Right renal cortex interstitium (tissue), 3 donors: ENCODE measurements at regions not wholly inside any gene's neighbourhood (a gene's known extent, or its start where the extent isn't known, plus 50 kb on each side); places are given as distances from the start of the nearest gene placed in this dataset.

Experiments used
- DNase-seq, 3 donors: peaks; one replicate each; pipeline ENCODE4 v3.0.0-alpha.2; 2013; ENCODE audit warnings: low read depth in 3 of 3, low spot score in 2 of 3

GRCh38 chr4:18846313-18846712, 824.8 kb upstream of the LCORL start:
- no peak for DNase-seq

DNA sequence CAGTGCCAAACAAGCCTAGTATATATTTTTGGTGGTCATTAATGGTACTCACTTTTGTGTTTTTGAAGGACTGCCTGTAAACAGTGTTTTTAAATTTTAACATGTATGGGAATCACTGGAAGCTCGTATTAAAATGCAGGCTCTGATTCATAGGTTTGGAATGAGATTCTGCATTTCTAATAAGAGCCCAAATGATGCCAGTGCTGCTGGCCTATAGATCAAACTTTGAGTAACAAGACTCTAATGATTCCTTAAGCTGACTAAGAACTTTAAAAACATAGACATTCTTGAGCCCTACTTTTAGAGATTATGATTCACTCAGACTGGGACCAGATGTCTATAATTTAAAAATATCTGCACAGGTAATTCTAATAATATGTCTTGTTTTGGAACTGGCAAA, 823.2 kb upstream of the LCORL start:
- no peak for DNase-seq

DNA sequence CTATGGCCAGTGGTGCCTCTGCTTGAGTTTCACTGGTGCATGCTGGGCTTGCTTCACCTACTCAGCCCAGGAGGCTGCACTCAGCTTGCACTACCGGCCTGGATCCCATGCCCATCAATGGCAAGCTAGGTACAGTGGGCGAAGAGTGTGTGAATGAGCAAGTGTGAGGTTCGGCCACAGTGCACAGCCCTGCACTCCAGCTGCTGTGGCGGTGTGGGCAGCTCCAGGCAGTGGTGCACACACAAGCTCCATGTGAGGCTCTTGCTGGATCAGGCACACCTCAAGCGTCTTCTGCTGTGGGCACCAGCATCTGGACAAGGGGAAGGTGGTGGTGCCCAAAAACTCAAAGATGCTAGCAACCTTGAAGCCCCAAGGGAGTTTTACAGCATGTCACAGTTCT, 820.9 kb upstream of the LCORL start:
- DNase-seq, result no peak

- DNase-seq, result no peak
Measured at GRCh38 chr4:18840481-18840880, 818.9 kb upstream of the LCORL start.

DNA sequence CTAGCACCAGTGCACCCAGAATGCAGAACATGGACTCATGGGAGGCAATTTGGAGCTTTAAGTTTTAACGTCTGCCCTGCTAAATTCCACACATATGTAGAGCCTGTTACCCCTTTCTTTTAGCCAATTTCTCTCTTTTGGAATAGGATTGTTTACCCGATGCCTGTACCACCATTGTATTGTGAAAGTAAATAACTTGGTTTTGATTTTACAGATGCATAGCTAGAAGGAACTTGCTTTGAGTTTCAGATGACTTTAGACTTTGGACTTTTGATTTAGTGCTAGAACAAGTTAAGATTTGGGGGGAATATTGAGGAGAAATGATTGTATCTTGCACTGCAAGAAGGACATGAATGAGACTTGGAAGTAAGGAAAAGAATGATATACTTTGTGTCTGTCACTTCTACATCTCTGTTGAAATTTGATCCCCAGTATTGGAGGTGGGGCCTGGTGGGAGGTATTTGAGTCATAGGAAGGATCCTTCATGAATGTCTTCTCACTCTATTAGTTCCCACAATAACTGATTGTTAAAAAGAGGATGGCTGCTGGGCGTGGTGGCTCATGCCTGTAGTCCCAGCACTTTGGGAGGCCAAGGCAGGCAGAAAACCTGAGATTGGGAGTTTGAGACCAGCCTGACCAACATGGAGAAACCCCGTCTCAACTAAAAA, 794.8 kb upstream of the LCORL start:
- DNase-seq, result no peak

DNA sequence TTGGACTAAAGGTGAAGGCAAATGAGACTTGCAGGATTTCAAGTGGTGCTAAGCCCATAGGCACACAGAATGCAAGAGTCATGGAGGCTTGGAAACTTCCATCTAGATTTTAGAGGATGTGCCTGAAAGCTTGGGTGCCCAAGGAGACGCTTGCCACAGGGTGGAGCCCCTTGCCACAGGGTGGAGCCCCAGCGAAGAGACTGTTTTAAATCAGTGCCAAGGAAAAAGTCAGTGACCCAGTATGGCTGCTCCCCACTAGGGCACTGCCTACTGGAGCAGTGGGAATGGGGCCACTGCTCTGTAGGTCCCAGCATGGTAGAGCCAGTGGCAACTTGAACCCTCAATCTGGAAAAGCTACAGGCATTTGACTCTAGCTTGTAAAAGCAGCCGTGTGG, 794.2 kb upstream of the LCORL start:
- DNase-seq, result no peak

GRCh38 chr4:18815081-18815778, 793.7 kb upstream of the LCORL start:
- no peak for DNase-seq

DNA sequence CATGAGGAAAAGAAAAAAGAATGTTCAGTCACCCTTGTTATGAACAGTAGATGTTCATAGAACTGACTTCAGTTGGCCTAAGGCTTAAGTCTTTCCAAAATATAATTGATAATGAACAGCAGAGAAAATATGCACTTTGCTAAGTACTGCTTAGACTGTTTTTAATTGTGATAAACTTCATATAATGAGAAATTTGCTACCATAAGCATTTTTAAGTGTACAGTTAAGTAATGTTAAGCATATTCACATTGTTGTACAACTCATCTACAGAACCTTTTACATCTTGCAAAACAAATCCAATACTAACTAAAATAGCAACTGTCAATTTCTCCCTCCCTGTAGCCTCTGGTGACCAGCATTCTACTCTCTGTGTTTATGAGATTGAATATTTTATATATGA, 792.2 kb upstream of the LCORL start:
- DNase-seq, result no peak

GRCh38 chr4:18813055-18813454, 791.5 kb upstream of the LCORL start:
- DNase-seq, result no peak

- no peak for DNase-seq
Measured at GRCh38 chr4:18803781-18804180, 782.2 kb upstream of the LCORL start.

GRCh38 chr4:18798123-18798522, 776.6 kb upstream of the LCORL start:
- DNase-seq, result no peak

DNA sequence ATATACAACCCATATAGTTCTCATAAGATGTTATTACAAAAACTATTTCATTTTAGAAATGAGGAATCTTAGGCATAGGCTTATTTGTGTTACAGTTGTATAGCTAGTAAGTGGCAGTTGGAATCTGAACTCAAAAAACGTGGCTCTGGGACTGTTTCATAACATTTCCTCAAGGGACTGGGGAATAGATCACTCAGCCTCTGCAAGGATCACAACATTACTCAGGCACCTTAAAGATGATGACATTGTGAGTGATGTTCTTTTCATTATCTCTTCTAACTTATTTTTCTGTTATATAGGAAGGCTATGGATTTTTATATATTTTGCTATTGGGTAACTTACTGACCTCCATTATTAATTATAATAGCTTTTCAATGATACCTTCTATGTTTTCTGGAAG, 774.2 kb upstream of the LCORL start:
- no peak for DNase-seq

DNA sequence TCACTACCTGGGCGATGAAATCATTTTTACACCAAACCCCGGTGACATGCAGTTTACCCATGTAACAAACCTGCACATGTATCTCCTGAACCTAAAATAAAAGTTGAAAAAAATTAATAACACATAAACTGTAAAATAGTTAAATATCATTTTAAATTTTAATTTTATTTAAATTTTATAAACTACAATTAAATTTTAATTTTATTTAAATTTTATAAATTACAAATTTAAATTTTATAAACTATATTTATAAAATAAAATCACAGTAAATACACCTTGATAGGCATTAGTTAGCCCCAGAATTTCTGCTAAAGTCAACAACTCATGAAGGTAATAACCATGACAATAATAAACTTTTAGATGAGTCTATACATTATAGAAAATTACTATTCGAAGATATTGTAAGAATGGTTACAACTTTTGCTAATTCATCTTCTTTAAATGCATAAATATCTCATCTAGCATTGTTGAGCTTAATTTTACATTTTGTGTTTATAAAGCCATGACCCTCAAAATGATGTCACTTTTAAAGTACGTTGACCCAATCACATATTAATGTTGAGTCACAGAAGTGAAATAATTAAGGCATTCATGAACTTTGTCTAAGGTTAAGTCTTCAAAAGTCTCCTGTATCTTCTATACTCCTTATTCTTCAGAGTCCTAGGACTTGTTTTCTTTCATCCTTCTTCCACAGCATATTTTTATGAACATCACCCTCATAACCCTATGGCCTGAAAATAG, 755.8 kb upstream of the LCORL start:
- DNase-seq, result no peak

GRCh38 chr4:18767921-18768320, 746.4 kb upstream of the LCORL start:
- DNase-seq, result no peak

DNA sequence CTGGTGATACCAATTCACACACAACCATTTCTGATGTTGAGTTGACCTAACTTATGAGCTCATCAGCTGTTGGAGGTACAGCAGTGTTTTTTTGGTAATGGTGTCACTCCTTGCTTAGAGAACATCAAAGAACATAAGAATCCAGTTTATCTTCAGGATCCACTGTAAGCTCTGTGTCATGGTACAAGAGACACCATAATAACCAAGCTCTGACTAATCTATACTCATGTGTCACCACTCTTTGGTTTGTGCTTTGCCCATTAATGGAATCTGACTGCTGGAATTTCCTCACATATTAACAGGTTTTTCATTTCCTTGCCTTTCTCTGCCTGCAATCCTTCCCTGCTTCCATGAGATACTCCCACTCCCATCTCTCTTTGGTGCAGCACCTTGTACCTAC, 735.1 kb upstream of the LCORL start:
- no peak for DNase-seq

DNA sequence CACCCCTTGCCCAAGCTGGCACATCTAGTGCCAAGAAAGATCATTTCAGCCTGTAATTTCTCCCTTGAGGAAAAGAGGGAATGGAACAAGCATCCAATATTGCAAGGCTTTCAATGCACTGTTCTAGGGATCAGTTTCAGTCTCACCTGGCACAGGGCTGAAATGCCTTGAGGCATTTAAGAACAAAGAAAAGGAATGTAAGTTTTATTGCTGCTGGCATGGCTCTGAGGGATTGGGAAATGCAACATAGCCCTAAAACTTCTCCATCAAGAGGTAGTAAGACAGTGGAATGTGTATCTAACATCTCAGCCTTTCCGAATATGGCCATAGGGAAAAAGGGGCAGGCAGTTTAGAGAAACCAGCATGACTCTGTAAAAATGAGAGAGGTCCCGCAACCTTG, 732.6 kb upstream of the LCORL start:
- no peak for DNase-seq

- no peak for DNase-seq
Measured at GRCh38 chr4:18751083-18751482, 729.5 kb upstream of the LCORL start.

DNA sequence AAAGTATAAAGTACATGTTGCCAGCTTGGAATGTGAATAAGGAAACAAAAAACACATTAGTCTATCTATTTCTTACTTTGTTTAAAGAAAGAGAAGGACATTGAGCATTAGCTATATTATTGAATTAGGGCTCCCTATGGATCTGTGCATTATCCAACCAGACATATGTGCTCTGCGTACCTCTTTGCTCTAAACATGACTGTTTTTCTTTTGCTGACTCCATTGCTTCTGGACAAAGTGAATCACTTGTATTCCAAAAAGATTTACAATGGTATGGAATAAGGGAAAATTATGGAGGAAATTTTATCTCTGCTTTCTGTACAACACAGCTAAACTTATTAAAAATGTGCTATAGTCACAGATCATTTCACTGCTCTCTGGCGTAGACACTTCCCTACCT, 727.8 kb upstream of the LCORL start:
- no peak for DNase-seq

DNA sequence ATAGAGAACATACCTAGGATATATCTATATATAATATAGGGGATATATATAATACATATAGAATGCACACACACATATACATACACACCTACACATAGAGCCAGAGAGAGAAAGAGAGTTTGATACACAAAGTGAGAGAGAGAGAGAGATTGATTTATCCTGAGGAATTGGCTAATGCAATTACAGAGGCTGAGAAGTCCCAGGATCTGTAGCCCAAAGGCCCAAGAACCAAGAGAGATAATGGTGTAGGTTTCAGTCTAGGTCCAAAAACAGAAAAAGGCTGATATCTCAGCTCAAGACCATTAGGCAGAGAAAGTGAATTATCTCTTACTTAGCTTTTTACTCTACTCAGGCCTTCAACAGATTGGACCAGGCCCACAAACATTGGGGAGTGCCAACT, 715.0 kb upstream of the LCORL start:
- no peak for DNase-seq

DNA sequence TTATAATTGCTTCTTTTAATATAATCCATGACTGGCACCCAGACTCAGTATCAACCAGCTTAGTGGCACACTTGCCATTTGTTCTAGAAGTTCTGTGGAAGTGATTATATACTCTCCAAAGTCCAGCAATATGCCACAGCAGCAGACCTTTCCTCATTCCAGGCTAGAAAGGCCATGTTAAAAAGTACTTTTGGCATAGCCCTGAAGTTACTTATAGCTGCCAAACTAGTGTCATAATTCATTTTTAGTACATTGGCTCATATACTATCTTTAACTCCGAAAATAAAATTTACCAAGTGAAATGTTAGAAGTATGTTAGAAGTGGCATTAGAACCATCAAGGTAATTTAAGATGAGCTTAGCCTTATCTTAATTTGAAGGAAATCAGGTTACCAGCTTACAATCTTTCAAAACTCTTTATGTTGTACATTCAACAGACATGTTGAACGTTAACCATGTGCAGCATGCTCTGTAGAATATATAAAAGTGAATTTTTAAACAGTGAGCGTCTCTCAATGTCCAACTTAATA, 714.2 kb upstream of the LCORL start:
- DNase-seq, result no peak

GRCh38 chr4:18734405-18734804, 712.9 kb upstream of the LCORL start:
- DNase-seq, result no peak

- DNase-seq, result peak in 1 of 3 donors; percentile 9
Measured at GRCh38 chr4:18733961-18734360, 712.4 kb upstream of the LCORL start.
